Left kidney (tissue), 1 donor: ENCODE measurements at regions not wholly inside any gene's neighbourhood (a gene's known extent, or its start where the extent isn't known, plus 50 kb on each side); places are given as distances from the start of the nearest gene placed in this dataset.

Source experiments
- DNase-seq: peaks from one replicate; pipeline ENCODE4 v3.0.0-alpha.2; 2013

GRCh38 chr6:26290941-26291340, 74.1 kb upstream of the BTN3A2 start:
- no peak for DNase-seq

- DNase-seq, result no peak
These were observed 72.3 kb upstream of the BTN3A2 start for GRCh38 chr6:26292709-26293108.

GRCh38 chr6:26294302-26294701, 70.7 kb upstream of the BTN3A2 start:
- no peak for DNase-seq

- DNase-seq, result no peak
These were observed 69.1 kb upstream of the BTN3A2 start for GRCh38 chr6:26295691-26296555.

GRCh38 chr6:26296556-26296856, 68.5 kb upstream of the BTN3A2 start:
- no peak for DNase-seq

- no peak for DNase-seq
These were observed 67.9 kb upstream of the BTN3A2 start for GRCh38 chr6:26296857-26297648.

- no peak for DNase-seq
These were observed 65.5 kb upstream of the BTN3A2 start for GRCh38 chr6:26299286-26300042.

GRCh38 chr6:26300043-26300331, 65.0 kb upstream of the BTN3A2 start:
- no peak for DNase-seq

GRCh38 chr6:26300359-26300758, 64.6 kb upstream of the BTN3A2 start:
- no peak for DNase-seq

- DNase-seq, result no peak
These were observed 64.2 kb upstream of the BTN3A2 start for GRCh38 chr6:26300828-26301227.

- DNase-seq, result no peak
These were observed 63.4 kb upstream of the BTN3A2 start for GRCh38 chr6:26301638-26302037.

- DNase-seq, result no peak
These were observed 61.9 kb upstream of the BTN3A2 start for GRCh38 chr6:26302941-26303559.

GRCh38 chr6:26304213-26304796, 60.7 kb upstream of the BTN3A2 start:
- no peak for DNase-seq

GRCh38 chr6:26304797-26305640, 60.0 kb upstream of the BTN3A2 start:
- DNase-seq, result peak; percentile 73

- no peak for DNase-seq
These were observed 59.4 kb upstream of the BTN3A2 start for GRCh38 chr6:26305641-26305969.

GRCh38 chr6:26306232-26306631, 58.8 kb upstream of the BTN3A2 start:
- no peak for DNase-seq

GRCh38 chr6:26307850-26308249, 57.1 kb upstream of the BTN3A2 start:
- no peak for DNase-seq

- no peak for DNase-seq
These were observed 55.3 kb upstream of the BTN3A2 start for GRCh38 chr6:26309731-26310142.

GRCh38 chr6:26311012-26311384, 54.0 kb upstream of the BTN3A2 start:
- DNase-seq, result no peak

GRCh38 chr6:26311385-26312095, 53.5 kb upstream of the BTN3A2 start:
- DNase-seq, result peak; percentile 76

GRCh38 chr6:26312096-26312463, 52.9 kb upstream of the BTN3A2 start:
- no peak for DNase-seq
